Karpas-422 (cell line): ENCODE measurements at regions not wholly inside any gene's neighbourhood (a gene's known extent, or its start where the extent isn't known, plus 50 kb on each side); places are given as distances from the start of the nearest gene placed in this dataset.

Experiments
- DNase-seq: peaks from one replicate; pipeline ENCODE4 v3.0.0-alpha.2; 2015
- H2AFZ ChIP-seq: fragments of 200-600 bp; sonication (generic); 2 replicates; pipeline ENCODE4 v1.6.1; 2014; ENCODE audit warnings: antibody characterized with exemption, low read length, mixed read lengths
- H3K27ac ChIP-seq: fragments of 200-600 bp; sonication (generic); 2 replicates; pipeline ENCODE4 v1.5.1; 2014; ENCODE audit warnings: mild to moderate bottlenecking, low read length, moderate library complexity
- H3K27me3 ChIP-seq: fragments of 200-600 bp; sonication (generic); 2 replicates; pipeline ENCODE4 v1.6.1; 2014; ENCODE audit warnings: low read length, mixed read lengths
- H3K36me3 ChIP-seq: fragments of 200-600 bp; sonication (generic); 2 replicates; pipeline ENCODE4 v1.6.1; 2014; ENCODE audit warnings: low read length, mixed read lengths; ENCODE audit not compliant: insufficient read depth
- H3K4me1 ChIP-seq: fragments of 200-600 bp; sonication (generic); 2 replicates; pipeline ENCODE4 v1.6.1; 2014; ENCODE audit warnings: mild to moderate bottlenecking, low read length, mixed read lengths
- H3K4me2 ChIP-seq: fragments of 200-600 bp; sonication (generic); 2 replicates; pipeline ENCODE4 v1.6.1; 2014; ENCODE audit warnings: low read length, low read depth, mild to moderate bottlenecking; ENCODE audit not compliant: poor library complexity, severe bottlenecking
- H3K4me3 ChIP-seq: fragments of 200-600 bp; sonication (generic); 2 replicates; pipeline ENCODE4 v1.5.1; 2014; ENCODE audit warnings: mild to moderate bottlenecking, antibody characterized with exemption, low read length, mixed read lengths
- H3K79me2 ChIP-seq: fragments of 200-600 bp; sonication (generic); 2 replicates; pipeline ENCODE4 v1.6.1; 2014; ENCODE audit warnings: mild to moderate bottlenecking, low read length, mixed read lengths
- H3K9ac ChIP-seq: fragments of 200-600 bp; sonication (generic); 2 replicates; pipeline ENCODE4 v1.6.0; 2014; ENCODE audit warnings: low read length
- H3K9me2 ChIP-seq: fragments of 200-600 bp; sonication (generic), shearing (Covaris generic); replicated peaks from 2 replicates; pipeline ENCODE4 v1.6.0; 2014; ENCODE audit warnings: mild to moderate bottlenecking, low read length, moderate library complexity; ENCODE audit not compliant: insufficient read depth
- H3K9me3 ChIP-seq: fragments of 300-700, 200-600 bp; sonication (generic); 2 replicates; pipeline ENCODE4 v1.6.1; 2014; ENCODE audit warnings: low read length, mixed read lengths
- H4K20me1 ChIP-seq: fragments of 200-600 bp; sonication (generic); 2 replicates; pipeline ENCODE4 v1.6.1; 2014; ENCODE audit warnings: mild to moderate bottlenecking, antibody characterized with exemption, low read length, low read depth; ENCODE audit not compliant: insufficient read depth

DNA sequence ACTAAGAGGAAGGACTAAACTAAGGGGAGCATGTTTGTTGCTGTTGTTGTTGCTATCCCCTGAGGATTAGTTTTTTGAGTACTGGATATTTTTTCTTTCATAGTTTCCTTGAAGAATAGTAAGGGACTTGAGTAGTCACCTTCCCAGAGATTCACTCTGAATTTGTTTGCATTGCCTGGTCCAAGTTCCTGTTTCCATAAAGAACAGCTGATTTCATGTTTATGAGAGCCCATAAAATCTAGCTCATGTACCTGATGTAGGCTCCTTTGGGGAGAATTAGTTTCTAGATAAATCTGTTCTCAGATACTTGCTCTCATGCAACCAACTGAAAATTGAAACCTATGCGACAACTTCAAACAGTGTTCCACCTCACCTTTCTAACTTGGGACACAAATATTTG, 464.4 kb upstream of the MBL2 start:
- no peaks in the 10 kb centered on the region for H3K4me1 ChIP-seq
- H3K9me3 ChIP-seq, result peaks cover 17% of the 10 kb centered on the region; the same call in 1 of the 2 replicates

DNA sequence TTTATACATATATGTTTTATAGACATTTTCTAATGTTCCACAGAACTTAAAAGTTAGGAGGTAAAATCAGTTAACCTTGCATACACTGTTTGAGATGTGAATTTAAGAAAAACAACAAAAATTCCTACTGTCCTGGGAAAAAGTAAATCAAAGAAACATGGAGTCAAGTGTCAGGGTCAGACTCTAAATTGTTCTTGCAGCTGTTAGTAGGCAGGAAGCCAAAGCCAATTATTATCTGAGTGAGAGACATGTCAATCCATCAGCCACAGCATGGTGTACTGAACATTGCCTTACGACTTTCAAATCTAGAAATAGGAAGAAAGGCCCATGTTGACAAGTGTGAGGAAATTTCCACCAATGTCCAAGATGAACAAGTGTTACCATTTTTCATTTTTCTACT, 461.2 kb upstream of the MBL2 start:
- no peak for DNase-seq
- Histone ChIP-seq H3K27me3 (no peaks in the 10 kb centered on the region), H3K36me3 (no peaks in the 10 kb centered on the region), H3K4me1 (no peaks in the 10 kb centered on the region), H3K4me2 (no peak overlapping the region), H3K9me2 (no peaks in the 10 kb centered on the region), H4K20me1 (no peaks in the 10 kb centered on the region), H3K9ac (no peak overlapping the region), H3K27ac (no peak overlapping the region), H3K79me2 (no peaks in the 10 kb centered on the region), H3K4me3 (no peak overlapping the region), H2AFZ (no peak overlapping the region), H3K9me3 (peaks cover 12% of the 10 kb centered on the region; the same call in 1 of the 2 replicates)

More for the DNA sequence above, 464.4 kb upstream of the MBL2 start:
- H3K9ac ChIP-seq, result no peak overlapping the region
- H3K36me3 ChIP-seq, result no peaks in the 10 kb centered on the region
- H3K27ac ChIP-seq, result no peak overlapping the region
- H3K4me2 ChIP-seq, result no peak overlapping the region
- H3K9me2 ChIP-seq, result no peaks in the 10 kb centered on the region
- no peak overlapping the region for H2AFZ ChIP-seq
- H3K27me3 ChIP-seq, result no peaks in the 10 kb centered on the region
- H3K4me3 ChIP-seq, result no peak overlapping the region
- H4K20me1 ChIP-seq, result no peaks in the 10 kb centered on the region
- no peaks in the 10 kb centered on the region for H3K79me2 ChIP-seq
- no peak for DNase-seq

DNA sequence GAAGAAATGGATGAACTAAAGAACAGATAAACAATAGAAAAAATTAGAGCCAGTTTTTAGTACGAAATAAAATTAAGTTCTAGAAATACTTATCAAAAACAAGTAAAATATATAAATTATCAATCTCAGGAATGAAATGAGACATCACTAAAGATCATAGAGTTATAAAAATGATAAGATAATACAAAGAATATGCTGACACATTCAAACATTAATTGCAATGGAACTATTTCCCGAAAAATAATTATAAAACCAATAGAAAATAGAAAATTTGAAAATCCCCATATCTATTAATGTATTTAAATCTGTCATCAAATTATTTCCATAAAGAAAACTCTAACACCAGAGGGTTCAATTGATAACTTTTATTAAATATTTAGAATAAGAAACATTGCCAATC, 458.1 kb upstream of the MBL2 start:
- H3K4me2 ChIP-seq, result no peak overlapping the region
- no peaks in the 10 kb centered on the region for H3K36me3 ChIP-seq
- no peak overlapping the region for H2AFZ ChIP-seq
- no peak overlapping the region for H3K4me3 ChIP-seq
- H3K27ac ChIP-seq, result no peak overlapping the region
- no peak for DNase-seq
- H4K20me1 ChIP-seq, result no peaks in the 10 kb centered on the region
- no peaks in the 10 kb centered on the region for H3K79me2 ChIP-seq
- H3K27me3 ChIP-seq, result no peaks in the 10 kb centered on the region
- no peaks in the 10 kb centered on the region for H3K9me2 ChIP-seq
- no peak overlapping the region for H3K9ac ChIP-seq
- peaks cover 6% of the 10 kb centered on the region; the same call in 1 of the 2 replicates for H3K9me3 ChIP-seq
- no peaks in the 10 kb centered on the region for H3K4me1 ChIP-seq

DNA sequence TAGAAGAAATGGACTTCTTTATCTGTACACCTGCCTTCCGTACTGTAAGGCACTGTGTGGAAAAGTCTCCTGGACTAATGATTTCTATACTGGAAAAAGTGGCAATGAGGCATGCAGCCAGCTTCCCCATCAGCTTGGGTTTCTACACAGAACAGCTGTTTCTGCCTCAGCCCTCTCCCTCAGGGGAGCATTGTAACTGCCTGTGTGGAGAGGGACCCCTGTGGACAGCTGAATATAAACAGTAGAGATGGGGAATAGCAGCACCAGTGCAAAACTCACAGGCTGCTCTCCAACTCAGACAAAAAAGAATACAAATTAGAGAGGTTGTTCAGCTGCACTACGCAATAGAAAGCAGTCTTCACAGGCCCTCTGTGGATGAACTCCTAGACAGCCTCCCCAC, 451.3 kb upstream of the MBL2 start:
- Histone ChIP-seq H3K9ac (no peak overlapping the region), H3K36me3 (no peaks in the 10 kb centered on the region), H3K27ac (no peak overlapping the region), H3K4me2 (no peak overlapping the region), H3K27me3 (no peaks in the 10 kb centered on the region), H3K9me3 (peaks cover 21% of the 10 kb centered on the region), H3K4me1 (no peaks in the 10 kb centered on the region), H3K79me2 (no peaks in the 10 kb centered on the region), H4K20me1 (no peaks in the 10 kb centered on the region), H3K4me3 (no peak overlapping the region), H3K9me2 (no peaks in the 10 kb centered on the region), H2AFZ (no peak overlapping the region)
- DNase-seq, result no peak

DNA sequence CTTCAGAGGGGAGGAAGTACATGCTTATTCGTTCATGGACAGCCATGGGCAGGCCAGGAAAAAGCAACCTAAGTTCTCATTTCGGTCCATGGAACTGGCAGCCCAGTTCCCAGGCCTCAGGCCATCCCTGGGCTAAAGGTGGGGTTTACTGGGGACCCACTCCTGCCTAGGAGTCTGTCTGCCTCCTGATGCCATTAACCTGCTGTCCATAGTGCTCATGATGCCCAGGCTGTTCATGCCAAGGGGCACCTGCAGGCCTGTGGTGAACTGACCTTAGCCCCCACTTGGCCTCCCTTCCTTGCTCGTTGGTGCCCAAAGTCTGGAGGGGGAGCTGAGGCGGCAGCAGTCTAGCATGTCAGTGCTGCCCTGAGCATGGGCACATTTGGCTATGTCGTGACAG, 450.2 kb upstream of the MBL2 start:
- Histone ChIP-seq H3K79me2 (no peaks in the 10 kb centered on the region), H3K27ac (no peak overlapping the region), H3K9ac (no peak overlapping the region), H3K4me1 (no peaks in the 10 kb centered on the region), H3K27me3 (no peaks in the 10 kb centered on the region), H3K36me3 (no peaks in the 10 kb centered on the region), H3K4me3 (no peak overlapping the region), H3K4me2 (no peak overlapping the region), H4K20me1 (no peaks in the 10 kb centered on the region), H2AFZ (no peak overlapping the region), H3K9me2 (no peaks in the 10 kb centered on the region), H3K9me3 (peaks cover 24% of the 10 kb centered on the region)
- DNase-seq, result no peak

DNA sequence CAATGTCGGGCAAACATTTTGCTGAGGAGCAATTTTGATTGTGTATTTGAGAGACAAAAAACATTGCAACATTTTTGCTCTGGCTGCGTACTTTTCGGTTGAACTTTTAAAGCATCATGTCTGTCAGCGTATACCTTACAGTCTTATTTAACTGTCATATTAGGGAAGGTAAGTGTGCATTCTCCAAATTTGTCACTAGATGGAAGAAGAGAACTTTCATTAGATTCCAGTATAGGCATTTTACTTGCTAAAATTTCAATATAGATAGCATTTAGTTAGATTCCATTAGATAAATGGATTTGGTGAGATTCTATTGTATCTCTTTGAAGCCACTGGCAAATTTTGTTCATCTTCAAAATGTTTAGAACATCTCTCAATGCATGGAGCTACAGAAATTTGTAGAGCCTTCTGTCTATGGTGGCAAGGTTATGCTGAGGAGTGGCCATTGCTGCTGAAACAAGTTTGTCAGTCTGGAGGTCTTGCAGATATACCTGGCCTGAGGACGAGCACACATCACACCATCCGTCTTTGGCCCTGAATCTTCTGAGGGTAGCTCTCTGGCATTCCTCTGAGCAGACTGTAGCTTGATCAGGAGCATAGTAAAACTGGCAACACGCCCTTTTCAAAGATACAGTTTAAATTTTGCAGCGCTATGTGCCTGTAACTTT, 437.5 kb upstream of the MBL2 start:
- Histone ChIP-seq H2AFZ (no peak overlapping the region), H3K79me2 (no peaks in the 10 kb centered on the region), H4K20me1 (no peaks in the 10 kb centered on the region), H3K36me3 (no peaks in the 10 kb centered on the region), H3K4me3 (no peak overlapping the region), H3K9me3 (peaks cover 14% of the 10 kb centered on the region), H3K4me2 (no peak overlapping the region), H3K9ac (no peak overlapping the region), H3K4me1 (no peaks in the 10 kb centered on the region), H3K27ac (no peak overlapping the region), H3K9me2 (no peaks in the 10 kb centered on the region), H3K27me3 (no peaks in the 10 kb centered on the region)
- DNase-seq, result peak; percentile 64

DNA sequence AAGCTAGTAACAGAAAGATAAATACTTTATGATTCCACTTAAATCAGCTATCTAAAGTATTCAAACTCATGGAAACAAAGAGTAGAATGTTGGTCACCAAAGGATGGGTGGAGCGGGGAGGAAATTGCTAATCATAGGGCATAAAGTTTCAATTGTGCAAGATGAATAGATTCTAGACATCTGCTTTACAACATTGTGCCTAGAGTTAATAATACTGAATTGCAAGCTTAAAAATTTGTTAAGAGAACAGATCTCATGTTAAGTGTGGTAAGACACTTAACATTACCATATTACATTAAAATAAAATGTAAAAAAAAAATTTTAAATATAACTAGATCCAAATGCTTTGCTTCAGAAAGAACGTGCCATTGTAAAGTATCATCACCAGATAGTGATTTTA, 411.1 kb upstream of the MBL2 start:
- Histone ChIP-seq H3K9me3 (peaks cover 35% of the 10 kb centered on the region), H3K4me2 (no peak overlapping the region), H3K27ac (no peak overlapping the region), H3K4me3 (no peak overlapping the region), H3K27me3 (no peaks in the 10 kb centered on the region), H2AFZ (no peak overlapping the region), H4K20me1 (no peaks in the 10 kb centered on the region), H3K36me3 (no peaks in the 10 kb centered on the region), H3K9me2 (no peaks in the 10 kb centered on the region), H3K4me1 (no peaks in the 10 kb centered on the region), H3K9ac (no peak overlapping the region), H3K79me2 (no peaks in the 10 kb centered on the region)
- DNase-seq, result no peak

DNA sequence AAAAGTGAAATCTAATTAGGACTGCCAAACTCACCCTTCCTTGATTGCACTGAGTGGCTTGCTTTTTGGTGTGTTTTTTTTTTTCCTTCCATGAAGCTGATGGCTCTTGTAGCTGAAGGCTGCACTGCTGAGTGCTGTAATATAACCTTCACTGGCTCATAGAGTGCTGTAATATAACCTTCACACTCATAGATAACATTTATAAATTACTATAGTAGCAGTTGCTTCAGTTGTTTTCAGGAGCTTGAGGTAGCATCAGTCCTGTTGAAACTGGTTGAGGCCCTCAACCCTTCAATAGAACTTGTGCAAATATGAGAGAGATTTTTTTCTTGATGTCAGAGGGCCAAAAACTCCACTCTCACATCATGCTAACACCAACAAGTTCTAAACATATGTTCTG, 404.9 kb upstream of the MBL2 start:
- Histone ChIP-seq H3K27ac (no peak overlapping the region), H3K9me3 (peaks cover 27% of the 10 kb centered on the region; the same call in 1 of the 2 replicates), H2AFZ (no peak overlapping the region), H3K9me2 (no peaks in the 10 kb centered on the region), H4K20me1 (no peaks in the 10 kb centered on the region), H3K36me3 (no peaks in the 10 kb centered on the region), H3K9ac (no peak overlapping the region), H3K4me2 (no peak overlapping the region), H3K4me3 (no peak overlapping the region), H3K4me1 (no peaks in the 10 kb centered on the region), H3K27me3 (no peaks in the 10 kb centered on the region), H3K79me2 (no peaks in the 10 kb centered on the region)
- no peak for DNase-seq
